Breast epithelium (tissue), 3 donors: ENCODE measurements at regions not wholly inside any gene's neighbourhood (a gene's known extent, or its start where the extent isn't known, plus 50 kb on each side); places are given as distances from the start of the nearest gene placed in this dataset.

ENCODE experiments used
- CTCF ChIP-seq, 3 donors: fragments of 450-650 bp; IDR thresholded peaks; one replicate each; pipeline ENCODE4 v1.5.1; 2016 to 2017; ENCODE audit warnings: antibody characterized with exemption in 3 of 3, mild to moderate bottlenecking in 3 of 3, moderate library complexity in 3 of 3
- POLR2A ChIP-seq: fragments of 450-650 bp; IDR thresholded peaks from one replicate; pipeline ENCODE4 v1.6.1; 2016; ENCODE audit warnings: antibody characterized with exemption, mild to moderate bottlenecking, moderate library complexity

GRCh38 chr21:32120230-32120629 is 158.6 kb downstream of the MIS18A start:
- TF ChIP-seq CTCF (IDR thresholded peaks at IDR 0.05) (no peak), POLR2A (no peak)
